Fibroblast of lung (primary cell): ENCODE measurements at regions not wholly inside any gene's neighbourhood (a gene's known extent, or its start where the extent isn't known, plus 50 kb on each side); places are given as distances from the start of the nearest gene placed in this dataset.
"Not testable (repeated sequence)": the region's sequence is repeated elsewhere in the genome, so short reads cannot be mapped to it uniquely, and the experiment has no call there.

Experiments
- DNase-seq, 2 donors: peaks; one replicate each; pipeline versions ENCODE4 v3.0.0 to v3.0.0-alpha.2; 2010; ENCODE audit warnings: low read depth in 2 of 2
- H2AFZ ChIP-seq: 2 replicates; pipeline ENCODE4 v1.5.1; 2012; ENCODE audit warnings: low read length, control low read depth, inconsistent platforms
- H3K27ac ChIP-seq: 2 replicates; pipeline ENCODE4 v1.5.1; 2011; ENCODE audit warnings: low read length, control low read depth; ENCODE audit not compliant: insufficient read depth
- H3K27me3 ChIP-seq: 2 replicates; pipeline ENCODE4 v1.5.1; 2011; ENCODE audit warnings: mild to moderate bottlenecking, low read length; ENCODE audit not compliant: control insufficient read depth, insufficient read depth
- H3K36me3 ChIP-seq: 2 replicates; pipeline ENCODE4 v1.5.1; 2011; ENCODE audit warnings: low read length; ENCODE audit not compliant: control insufficient read depth, insufficient read depth
- H3K4me1 ChIP-seq: 2 replicates; pipeline ENCODE4 v1.5.1; 2011; ENCODE audit warnings: low read length; ENCODE audit not compliant: control insufficient read depth, insufficient read depth; ENCODE audit errors: extremely low read depth
- H3K4me2 ChIP-seq: 2 replicates; pipeline ENCODE4 v1.5.1; 2011; ENCODE audit warnings: low read length, control low read depth; ENCODE audit not compliant: insufficient read depth; ENCODE audit errors: extremely low read depth
- H3K4me3 ChIP-seq, 4 experiments: fragments of 200-600 bp in 1 of 4; sonication (generic) in 1 of 4; replicated peaks in 1 of 4; 2 replicates each; pipeline ENCODE4 v1.5.1; 2011 to 2016; ENCODE audit warnings: low read length in 4 of 4, low read depth in 3 of 4, mild to moderate bottlenecking in 3 of 4, control low read depth in 2 of 4, inconsistent platforms in 1 of 4, mixed read lengths in 1 of 4; ENCODE audit not compliant: insufficient read depth in 1 of 4; ENCODE audit errors: control extremely low read depth in 1 of 4
- H3K79me2 ChIP-seq: 2 replicates; pipeline ENCODE4 v1.5.1; 2012; ENCODE audit warnings: mild to moderate bottlenecking, low read length, inconsistent platforms; ENCODE audit not compliant: control insufficient read depth, insufficient read depth
- H3K9ac ChIP-seq: 2 replicates; pipeline ENCODE4 v1.5.1; 2011; ENCODE audit warnings: mild to moderate bottlenecking, low read length, control low read depth; ENCODE audit not compliant: insufficient read depth
- H3K9me3 ChIP-seq: 2 replicates; pipeline ENCODE4 v1.5.1; 2012; ENCODE audit warnings: low read depth, low read length; ENCODE audit not compliant: control insufficient read depth, insufficient read depth
- H4K20me1 ChIP-seq: 2 replicates; pipeline ENCODE4 v1.5.1; 2011; ENCODE audit warnings: low read length; ENCODE audit not compliant: control insufficient read depth, insufficient read depth; ENCODE audit errors: extremely low read depth
- EZH2 ChIP-seq: IDR thresholded peaks from 2 replicates; pipeline ENCODE4 v1.5.1; 2012; ENCODE audit warnings: low read length, control low read depth, mild to moderate bottlenecking; ENCODE audit errors: missing control alignments
- TF ChIP-seq, protein P1 (sequence below), 2 donors: IDR thresholded peaks in 1 of 2; conservative IDR thresholded peaks in 1 of 2; 1 replicate in 1 of 2; 2 replicates in 1 of 2; pipeline ENCODE4 v1.5.1; 2011 to 2012; ENCODE audit warnings: low read length in 2 of 2, control low read depth in 1 of 2, inconsistent platforms in 1 of 2, low read depth in 1 of 2, mild to moderate bottlenecking in 1 of 2

DNA sequence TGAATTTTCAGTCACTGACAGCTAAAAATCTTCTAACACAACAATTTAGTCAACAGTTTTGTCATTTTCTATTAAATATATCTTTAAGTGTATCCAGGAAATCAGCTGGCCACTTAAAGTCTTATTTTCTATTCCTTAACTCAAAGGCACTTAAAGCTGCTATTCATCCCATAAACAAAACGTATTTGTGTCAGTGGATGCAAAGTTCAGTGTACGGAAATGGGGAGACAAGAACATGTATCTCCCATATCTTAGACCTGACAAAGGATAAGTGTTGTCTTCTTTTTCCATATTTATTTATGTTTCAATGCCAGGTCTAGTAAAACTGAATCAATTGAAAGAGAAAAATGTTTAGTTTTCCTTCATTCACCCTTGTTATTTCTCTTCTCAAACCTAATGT, 409.8 kb upstream of the KLHL1 start:
- no peak overlapping the region for H3K4me3 ChIP-seq
- H3K4me1 ChIP-seq = no peaks in the 10 kb centered on the region
- no peaks in the 10 kb centered on the region for H3K27me3 ChIP-seq
- no peak for DNase-seq
- no peaks in the 10 kb centered on the region for H4K20me1 ChIP-seq
- no peak overlapping the region for H3K4me2 ChIP-seq
- no peaks in the 10 kb centered on the region for H3K9me3 ChIP-seq
- no peaks in the 10 kb centered on the region for H3K79me2 ChIP-seq
- TF ChIP-seq EZH2 = no peak
- TF ChIP-seq, protein P1, sequence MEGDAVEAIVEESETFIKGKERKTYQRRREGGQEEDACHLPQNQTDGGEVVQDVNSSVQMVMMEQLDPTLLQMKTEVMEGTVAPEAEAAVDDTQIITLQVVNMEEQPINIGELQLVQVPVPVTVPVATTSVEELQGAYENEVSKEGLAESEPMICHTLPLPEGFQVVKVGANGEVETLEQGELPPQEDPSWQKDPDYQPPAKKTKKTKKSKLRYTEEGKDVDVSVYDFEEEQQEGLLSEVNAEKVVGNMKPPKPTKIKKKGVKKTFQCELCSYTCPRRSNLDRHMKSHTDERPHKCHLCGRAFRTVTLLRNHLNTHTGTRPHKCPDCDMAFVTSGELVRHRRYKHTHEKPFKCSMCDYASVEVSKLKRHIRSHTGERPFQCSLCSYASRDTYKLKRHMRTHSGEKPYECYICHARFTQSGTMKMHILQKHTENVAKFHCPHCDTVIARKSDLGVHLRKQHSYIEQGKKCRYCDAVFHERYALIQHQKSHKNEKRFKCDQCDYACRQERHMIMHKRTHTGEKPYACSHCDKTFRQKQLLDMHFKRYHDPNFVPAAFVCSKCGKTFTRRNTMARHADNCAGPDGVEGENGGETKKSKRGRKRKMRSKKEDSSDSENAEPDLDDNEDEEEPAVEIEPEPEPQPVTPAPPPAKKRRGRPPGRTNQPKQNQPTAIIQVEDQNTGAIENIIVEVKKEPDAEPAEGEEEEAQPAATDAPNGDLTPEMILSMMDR (conservative IDR thresholded peaks at IDR 0.05 in 1 of 2, IDR thresholded peaks at IDR 0.05 in 1 of 2; ENCODE audit: low read depth in 1 of 2, low read length in 2 of 2) = no peak
- no peaks in the 10 kb centered on the region for H3K36me3 ChIP-seq
- no peak overlapping the region for H2AFZ ChIP-seq
- no peak overlapping the region for H3K27ac ChIP-seq
- H3K9ac ChIP-seq = no peak overlapping the region

DNA sequence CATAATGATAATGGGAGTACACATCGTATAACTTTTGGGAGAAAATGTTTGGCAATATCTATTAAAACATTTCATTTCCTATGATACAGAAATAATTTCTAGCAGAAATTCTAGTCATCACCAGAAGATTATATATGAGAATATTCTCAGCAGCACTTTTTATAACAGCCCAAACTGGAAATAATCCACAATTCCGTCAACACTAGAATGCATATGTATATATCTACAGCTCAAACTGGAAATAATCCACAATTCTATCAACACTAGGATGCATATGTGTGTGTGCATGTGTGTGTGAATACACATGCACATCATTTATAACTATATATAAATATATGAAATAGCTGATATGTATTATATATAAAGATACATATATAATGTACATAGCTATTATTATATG, 408.0 kb upstream of the KLHL1 start:
- TF ChIP-seq EZH2 = no peak
- TF ChIP-seq, protein P1 (conservative IDR thresholded peaks at IDR 0.05 in 1 of 2, IDR thresholded peaks at IDR 0.05 in 1 of 2; ENCODE audit: low read depth in 1 of 2, low read length in 2 of 2) = no peak
- Histone ChIP-seq H3K9ac (no peak overlapping the region), H3K4me2 (no peak overlapping the region)

DNA sequence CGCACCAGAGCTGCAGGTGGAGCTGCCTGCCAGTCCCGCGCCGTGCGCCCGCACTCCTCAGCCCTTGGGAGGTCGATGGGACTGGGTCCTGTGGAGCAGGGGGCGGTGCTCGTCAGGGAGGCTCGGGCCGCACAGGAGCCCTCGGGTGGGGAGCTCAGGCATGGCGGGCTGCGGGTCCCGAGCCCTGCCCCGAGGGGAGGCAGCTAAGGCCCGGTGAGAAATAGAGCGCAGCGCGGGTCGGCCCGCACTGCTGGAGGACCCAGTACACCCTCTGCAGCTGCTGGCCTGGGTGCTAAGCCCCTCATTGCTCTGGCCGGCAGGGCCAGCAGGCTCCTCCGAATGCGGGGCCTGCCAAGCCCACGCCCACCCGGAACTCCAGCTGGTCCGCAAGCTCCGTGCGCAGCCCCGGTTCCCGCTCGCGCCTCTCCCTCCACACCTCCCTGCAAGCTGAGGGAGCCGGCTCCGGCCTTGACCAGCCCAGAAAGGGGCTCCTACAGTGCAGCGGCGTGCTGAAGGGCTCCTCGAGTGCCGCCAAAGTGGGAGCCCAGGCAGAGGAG, 403.7 kb upstream of the KLHL1 start:
- H3K9ac ChIP-seq, DNase-seq, H3K9me3 ChIP-seq, H3K79me2 ChIP-seq, H4K20me1 ChIP-seq, H2AFZ ChIP-seq, H3K27me3 ChIP-seq, H3K27ac ChIP-seq, H3K4me3 ChIP-seq, H3K4me1 ChIP-seq, H3K36me3 ChIP-seq, H3K4me2 ChIP-seq: not testable (repeated sequence)

More for the DNA sequence above, 408.0 kb upstream of the KLHL1 start:
- no peaks in the 10 kb centered on the region for H3K79me2 ChIP-seq
- H3K27ac ChIP-seq = no peak overlapping the region
- no peak for DNase-seq
- H2AFZ ChIP-seq = no peak overlapping the region
- no peaks in the 10 kb centered on the region for H3K4me1 ChIP-seq
- no peaks in the 10 kb centered on the region for H3K27me3 ChIP-seq
- no peaks in the 10 kb centered on the region for H3K9me3 ChIP-seq
- no peaks in the 10 kb centered on the region for H4K20me1 ChIP-seq
- no peaks in the 10 kb centered on the region for H3K36me3 ChIP-seq
- no peak overlapping the region for H3K4me3 ChIP-seq
